WTC11 (cell line): ENCODE measurements at regions not wholly inside any gene's neighbourhood (a gene's known extent, or its start where the extent isn't known, plus 50 kb on each side); places are given as distances from the start of the nearest gene placed in this dataset.

ENCODE experiments used
- ATAC-seq: fragments of 200-7000 bp; cut with Tn5 transposase; 2 replicates; pipeline ENCODE4 v1.10.0; 2021; ENCODE audit warnings: mild to moderate bottlenecking, moderate library complexity
- CTCF ChIA-PET: fragments of 300-600 bp; sonication (Branson Sonifier 250); formaldehyde crosslinking; loops from one replicate; lab custom pipeline; 2021; ENCODE audit warnings: antibody characterized with exemption; lab: Charles Lee
- POLR2A ChIA-PET: fragments of 350-600 bp; sonication (Branson Sonifier 250); formaldehyde crosslinking; loops from one replicate; lab custom pipeline; 2021; ENCODE audit warnings: antibody characterized with exemption; lab: Charles Lee
- DNase-seq: peaks from one replicate; pipeline ENCODE4 v3.0.0; 2021; ENCODE audit warnings: low spot score
- H3K27ac Mint-ChIP-seq: 2 replicates; pipeline ENCODE4 v1.8.0; 2021; ENCODE audit warnings: mixed read lengths
- H3K27me3 Mint-ChIP-seq: 2 replicates; pipeline ENCODE4 v1.8.0; 2021; ENCODE audit warnings: low read depth, mild to moderate bottlenecking, moderate library complexity, mixed read lengths
- H3K36me3 Mint-ChIP-seq: 2 replicates; pipeline ENCODE4 v1.8.0; 2021; ENCODE audit warnings: mixed read lengths
- H3K4me1 Mint-ChIP-seq: 2 replicates; pipeline ENCODE4 v1.8.0; 2022; ENCODE audit warnings: mixed read lengths
- H3K4me3 Mint-ChIP-seq: 2 replicates; pipeline ENCODE4 v1.8.0; 2021; ENCODE audit warnings: mild to moderate bottlenecking, moderate library complexity, mixed read lengths
- H3K9me3 Mint-ChIP-seq: 2 replicates; pipeline ENCODE4 v1.8.0; 2021; ENCODE audit warnings: mixed read lengths
- AFF4 ChIP-seq: sonication (generic); formaldehyde crosslinking; IDR thresholded peaks from 2 replicates; pipeline ENCODE4 v1.8.1; 2023; ENCODE audit warnings: mild to moderate bottlenecking, missing genetic modification reagents, borderline replicate concordance
- ATF1 ChIP-seq: sonication (generic); formaldehyde crosslinking; IDR thresholded peaks from 2 replicates; pipeline ENCODE4 v1.8.1; 2023; ENCODE audit warnings: mild to moderate bottlenecking, moderate library complexity, missing genetic modification reagents
- ATF2 ChIP-seq: sonication (generic); formaldehyde crosslinking; IDR thresholded peaks from 2 replicates; pipeline ENCODE4 v1.8.1; 2022; ENCODE audit warnings: low read depth, missing genetic modification reagents, borderline replicate concordance
- CREB1 ChIP-seq: sonication (generic); formaldehyde crosslinking; IDR thresholded peaks from 2 replicates; pipeline ENCODE4 v1.8.0; 2023; ENCODE audit warnings: mild to moderate bottlenecking, missing genetic modification reagents
- E2F4 ChIP-seq: sonication (generic); formaldehyde crosslinking; IDR thresholded peaks from 2 replicates; pipeline ENCODE4 v1.8.1; 2022; ENCODE audit warnings: low read depth, mild to moderate bottlenecking, moderate library complexity, missing genetic modification reagents, borderline replicate concordance
- ERG ChIP-seq: fragments of 250-450 bp; sonication (Bioruptor Pico); IDR thresholded peaks from 2 replicates; pipeline ENCODE4 v1.8.0; 2021; ENCODE audit warnings: mild to moderate bottlenecking
- FOXP4 ChIP-seq: sonication (generic); formaldehyde crosslinking; IDR thresholded peaks from 2 replicates; pipeline ENCODE4 v1.8.0; 2022; ENCODE audit warnings: mild to moderate bottlenecking, missing genetic modification reagents
- MLX ChIP-seq: sonication (generic); formaldehyde crosslinking; IDR thresholded peaks from 2 replicates; pipeline ENCODE4 v1.8.1; 2023; ENCODE audit warnings: mild to moderate bottlenecking, missing genetic modification reagents, moderate library complexity
- NR2C2 ChIP-seq: sonication (generic); formaldehyde crosslinking; IDR thresholded peaks from 2 replicates; pipeline ENCODE4 v1.8.0; 2022; ENCODE audit warnings: mild to moderate bottlenecking, missing genetic modification reagents
- OVOL2 ChIP-seq: fragments of 250-450 bp; sonication (Bioruptor Pico); IDR thresholded peaks from 2 replicates; pipeline ENCODE4 v1.9.0; 2021; ENCODE audit warnings: mild to moderate bottlenecking, borderline replicate concordance
- PRRX2 ChIP-seq: fragments of 250-450 bp; sonication (Bioruptor Pico); IDR thresholded peaks from 2 replicates; pipeline ENCODE4 v1.8.0; 2021; ENCODE audit warnings: mild to moderate bottlenecking
- RORB ChIP-seq: fragments of 250-450 bp; sonication (Bioruptor Pico); IDR thresholded peaks from 2 replicates; pipeline ENCODE4 v1.9.0; 2021; ENCODE audit warnings: mild to moderate bottlenecking
- SOX15 ChIP-seq: fragments of 250-450 bp; sonication (Bioruptor Pico); IDR thresholded peaks from 2 replicates; pipeline ENCODE4 v1.9.0; 2021; ENCODE audit warnings: mild to moderate bottlenecking
- SP1 ChIP-seq: sonication (generic); formaldehyde crosslinking; conservative IDR thresholded peaks from 2 replicates; pipeline ENCODE4 v1.8.1; 2022; ENCODE audit warnings: missing genetic modification reagents
- TEAD1 ChIP-seq: sonication (generic); formaldehyde crosslinking; IDR thresholded peaks from 2 replicates; pipeline ENCODE4 v1.8.0; 2022; ENCODE audit warnings: mild to moderate bottlenecking, missing genetic modification reagents
- TEAD4 ChIP-seq: sonication (generic); formaldehyde crosslinking; IDR thresholded peaks from 2 replicates; pipeline ENCODE4 v1.8.0; 2022; ENCODE audit warnings: mild to moderate bottlenecking, missing genetic modification reagents
- ZNF138 ChIP-seq: sonication (generic); formaldehyde crosslinking; conservative IDR thresholded peaks from 2 replicates; pipeline ENCODE4 v1.8.1; 2022; ENCODE audit warnings: mild to moderate bottlenecking, moderate library complexity, missing genetic modification reagents
- ZNF281 ChIP-seq: sonication (generic); formaldehyde crosslinking; IDR thresholded peaks from 2 replicates; pipeline ENCODE4 v1.8.0; 2023; ENCODE audit warnings: mild to moderate bottlenecking, missing genetic modification reagents
- ZNF425 ChIP-seq: fragments of 250-450 bp; sonication (Bioruptor Pico); conservative IDR thresholded peaks from 2 replicates; pipeline ENCODE4 v1.9.0; 2021; ENCODE audit warnings: mild to moderate bottlenecking
- ZNF512 ChIP-seq: sonication (generic); formaldehyde crosslinking; IDR thresholded peaks from 2 replicates; pipeline ENCODE4 v1.8.1; 2022; ENCODE audit warnings: missing genetic modification reagents, borderline replicate concordance

GRCh38 chr1:181354865-181355264, 128.5 kb upstream of the CACNA1E start:
- POLR2A ChIA-PET, result no interaction called here
- Mint-ChIP-seq H3K4me3 (no peak overlapping the region), H3K9me3 (0 out of 2 replicates have a peak, but pooled peaks cover 4% of the 10 kb centered on the region), H3K4me1 (peaks cover 10% of the 10 kb centered on the region), H3K27ac (no peak overlapping the region), H3K36me3 (no peaks in the 10 kb centered on the region), H3K27me3 (no peaks in the 10 kb centered on the region; the same call in 1 of the 2 replicates)
- CTCF ChIA-PET, result no interaction called here
- TF ChIP-seq CREB1 (CRISPR knock-in tag) (no peak), ATF2 (CRISPR knock-in tag) (no peak), E2F4 (no peak), ZNF138 (no peak), ZNF425 (CRISPR knock-in tag) (no peak), MLX (CRISPR knock-in tag) (no peak), PRRX2 (no peak), OVOL2 (CRISPR knock-in tag) (no peak), ATF1 (CRISPR knock-in tag) (no peak), ZNF512 (CRISPR knock-in tag) (no peak), FOXP4 (CRISPR knock-in tag) (no peak), AFF4 (CRISPR knock-in tag) (no peak), ZNF281 (CRISPR knock-in tag) (no peak), TEAD4 (CRISPR knock-in tag) (no peak), ERG (CRISPR knock-in tag) (no peak), SOX15 (CRISPR knock-in tag) (no peak), RORB (CRISPR knock-in tag) (no peak), SP1 (CRISPR knock-in tag) (no peak), NR2C2 (CRISPR knock-in tag) (no peak), TEAD1 (CRISPR knock-in tag) (no peak)
- ATAC-seq (no peak), DNase-seq (no peak)
